Cardiac muscle cell (in vitro differentiated cells and primary cell): ENCODE measurements at regions not wholly inside any gene's neighbourhood (a gene's known extent, or its start where the extent isn't known, plus 50 kb on each side); places are given as distances from the start of the nearest gene placed in this dataset.
A peak's percentile ranks its signal among the peaks of the same experiment; 100 is the strongest.

Source experiments
- DNase-seq, 2 donors: peaks; one replicate each; pipeline versions ENCODE4 v3.0.0 to v3.0.0-alpha.2; 2010 to 2017; ENCODE audit warnings: low read depth in 1 of 2, low spot score in 1 of 2
- H3K27ac ChIP-seq: fragments of 200-600 bp; sonication (generic); 2 replicates; pipeline ENCODE4 v1.5.1; 2016
- H3K27me3 ChIP-seq: fragments of 200-600 bp; sonication (generic); 2 replicates; pipeline ENCODE4 v1.6.0; 2016; ENCODE audit warnings: control low read depth
- H3K36me3 ChIP-seq: fragments of 200-600 bp; sonication (generic); 2 replicates; pipeline ENCODE4 v1.5.1; 2016; ENCODE audit warnings: control low read depth
- H3K4me1 ChIP-seq: fragments of 200-600 bp; sonication (generic); 2 replicates; pipeline ENCODE4 v1.8.1; 2017; ENCODE audit warnings: low read depth, mild to moderate bottlenecking, mixed run types
- H3K4me3 ChIP-seq: fragments of 200-600 bp; sonication (generic); 2 replicates; pipeline ENCODE4 v1.5.1; 2016; ENCODE audit warnings: mild to moderate bottlenecking
- H3K9me3 ChIP-seq: fragments of 200-600 bp; sonication (generic); 2 replicates; pipeline ENCODE4 v1.5.1; 2017; ENCODE audit warnings: low read depth, mild to moderate bottlenecking, control low read depth
- TF ChIP-seq, protein P1 (sequence below): IDR thresholded peaks from 2 replicates; pipeline ENCODE4 v1.5.1; 2012; ENCODE audit warnings: low read depth, mild to moderate bottlenecking, low read length

DNA sequence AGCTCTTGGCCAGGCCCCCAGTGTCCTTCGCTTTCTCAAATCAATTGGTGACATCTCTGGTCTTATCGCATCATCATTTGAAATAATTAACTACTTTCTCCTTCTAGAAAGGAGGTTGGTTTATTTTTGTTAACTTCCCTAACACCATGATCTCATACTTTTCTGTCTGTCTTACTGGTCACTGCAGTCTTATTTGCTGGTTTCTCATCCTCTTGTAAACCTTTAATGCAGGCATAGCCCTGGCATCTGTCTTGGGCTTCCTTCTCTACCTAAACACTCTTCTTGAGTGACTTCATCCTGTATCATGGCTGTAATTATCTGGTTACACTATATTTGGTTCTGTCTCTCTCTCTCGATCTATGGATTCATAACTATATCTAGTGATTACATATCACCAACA, 152.8 kb downstream of the CYSLTR2 start:
- no peaks in the 10 kb centered on the region for H3K36me3 ChIP-seq
- H3K27me3 ChIP-seq: no peaks in the 10 kb centered on the region
- H3K4me1 ChIP-seq: no peaks in the 10 kb centered on the region
- TF ChIP-seq, protein P1, sequence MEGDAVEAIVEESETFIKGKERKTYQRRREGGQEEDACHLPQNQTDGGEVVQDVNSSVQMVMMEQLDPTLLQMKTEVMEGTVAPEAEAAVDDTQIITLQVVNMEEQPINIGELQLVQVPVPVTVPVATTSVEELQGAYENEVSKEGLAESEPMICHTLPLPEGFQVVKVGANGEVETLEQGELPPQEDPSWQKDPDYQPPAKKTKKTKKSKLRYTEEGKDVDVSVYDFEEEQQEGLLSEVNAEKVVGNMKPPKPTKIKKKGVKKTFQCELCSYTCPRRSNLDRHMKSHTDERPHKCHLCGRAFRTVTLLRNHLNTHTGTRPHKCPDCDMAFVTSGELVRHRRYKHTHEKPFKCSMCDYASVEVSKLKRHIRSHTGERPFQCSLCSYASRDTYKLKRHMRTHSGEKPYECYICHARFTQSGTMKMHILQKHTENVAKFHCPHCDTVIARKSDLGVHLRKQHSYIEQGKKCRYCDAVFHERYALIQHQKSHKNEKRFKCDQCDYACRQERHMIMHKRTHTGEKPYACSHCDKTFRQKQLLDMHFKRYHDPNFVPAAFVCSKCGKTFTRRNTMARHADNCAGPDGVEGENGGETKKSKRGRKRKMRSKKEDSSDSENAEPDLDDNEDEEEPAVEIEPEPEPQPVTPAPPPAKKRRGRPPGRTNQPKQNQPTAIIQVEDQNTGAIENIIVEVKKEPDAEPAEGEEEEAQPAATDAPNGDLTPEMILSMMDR: no peak
- no peaks in the 10 kb centered on the region for H3K9me3 ChIP-seq
- H3K27ac ChIP-seq: no peak overlapping the region
- DNase-seq: no peak
- H3K4me3 ChIP-seq: no peak overlapping the region

DNA sequence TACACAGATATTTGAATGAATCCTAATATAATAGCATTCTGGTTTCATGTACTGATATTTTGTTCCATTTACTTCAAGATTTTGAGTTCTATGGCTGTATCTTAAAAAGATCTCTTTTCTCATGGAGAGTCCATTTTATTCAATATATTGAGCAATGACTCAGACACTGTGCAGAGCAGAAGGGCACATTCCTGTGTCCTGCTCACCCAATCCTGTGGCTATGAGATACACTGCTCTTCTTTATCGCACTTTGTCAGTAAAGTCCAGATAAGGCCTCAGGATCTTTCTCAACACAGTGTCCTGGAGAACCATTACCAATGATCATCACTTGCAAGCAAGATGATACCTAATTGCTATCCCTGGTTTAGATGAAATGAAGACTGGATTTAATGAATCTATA, 155.0 kb downstream of the CYSLTR2 start:
- H3K9me3 ChIP-seq: no peaks in the 10 kb centered on the region
- H3K27ac ChIP-seq: no peak overlapping the region
- no peaks in the 10 kb centered on the region for H3K4me1 ChIP-seq
- H3K4me3 ChIP-seq: no peak overlapping the region
- peak in 1 of 2 donors; percentile 61 for DNase-seq
- TF ChIP-seq, protein P1: no peak
- H3K36me3 ChIP-seq: no peaks in the 10 kb centered on the region
- H3K27me3 ChIP-seq: no peaks in the 10 kb centered on the region

DNA sequence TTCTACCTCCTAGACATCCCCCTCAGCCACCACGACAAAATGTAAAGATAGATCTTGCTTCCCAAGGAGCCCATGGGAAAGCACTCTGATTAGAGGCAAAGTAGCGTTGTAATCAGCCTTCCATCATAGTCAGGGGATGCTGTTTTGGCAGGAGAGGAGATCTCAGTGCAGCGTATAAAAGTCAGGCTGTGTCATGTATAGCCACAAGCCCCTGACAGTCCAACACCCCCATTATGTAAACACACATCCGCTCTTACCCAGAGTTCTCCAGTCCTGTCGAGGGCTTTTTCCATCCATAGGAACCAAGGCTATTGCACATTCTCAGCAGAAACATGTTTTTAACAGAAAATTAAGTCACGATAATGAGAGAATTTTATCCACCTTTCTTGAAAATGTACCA, 156.3 kb downstream of the CYSLTR2 start:
- Histone ChIP-seq H3K4me1 (no peaks in the 10 kb centered on the region), H3K9me3 (no peaks in the 10 kb centered on the region), H3K36me3 (no peaks in the 10 kb centered on the region), H3K4me3 (no peak overlapping the region), H3K27me3 (no peaks in the 10 kb centered on the region), H3K27ac (no peak overlapping the region)
- no peak for DNase-seq
- TF ChIP-seq, protein P1: no peak

DNA sequence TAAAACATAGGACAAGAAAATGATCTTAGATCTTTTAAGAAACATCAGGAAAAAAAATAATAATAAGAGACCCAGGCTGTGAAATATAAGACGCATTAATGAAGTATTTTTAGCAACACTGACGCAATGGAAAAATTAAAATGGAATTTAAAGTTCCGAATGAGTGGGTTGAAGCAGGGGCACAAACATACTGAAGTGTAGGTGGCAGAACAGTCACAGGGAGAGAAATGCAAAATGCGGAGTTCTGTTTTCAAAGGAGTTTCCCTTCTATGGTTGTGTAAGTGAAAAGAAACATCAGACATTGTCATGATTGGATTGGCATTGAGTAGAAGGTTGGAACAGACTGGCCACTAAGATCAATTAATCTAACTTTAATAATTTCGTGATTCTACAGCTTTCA, 159.8 kb downstream of the CYSLTR2 start:
- no peak overlapping the region for H3K27ac ChIP-seq
- no peaks in the 10 kb centered on the region for H3K27me3 ChIP-seq
- no peak for DNase-seq
- no peaks in the 10 kb centered on the region for H3K4me1 ChIP-seq
- H3K4me3 ChIP-seq: no peak overlapping the region
- no peaks in the 10 kb centered on the region for H3K36me3 ChIP-seq
- no peaks in the 10 kb centered on the region for H3K9me3 ChIP-seq
- TF ChIP-seq, protein P1: no peak

DNA sequence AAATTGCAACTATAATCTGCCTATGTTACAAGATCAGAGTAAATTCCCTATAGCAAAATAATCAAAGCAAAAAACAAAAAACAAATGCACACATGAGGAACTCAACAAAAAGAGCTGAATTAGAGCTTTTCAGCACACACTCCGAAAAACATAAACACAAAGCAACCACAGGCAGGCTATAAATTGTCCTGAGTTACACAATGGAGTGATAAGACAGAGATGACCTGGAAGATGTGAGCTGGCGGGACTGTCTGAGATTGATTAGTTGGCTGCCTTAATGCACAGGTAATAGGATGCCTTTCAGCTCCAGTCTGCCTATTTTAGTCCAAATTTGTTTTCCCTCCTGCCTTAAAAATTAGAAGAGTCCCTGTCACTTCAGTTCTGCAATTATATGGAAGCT, 159.0 kb upstream of the FNDC3A start:
- no peaks in the 10 kb centered on the region for H3K27me3 ChIP-seq
- H3K27ac ChIP-seq: no peak overlapping the region
- no peaks in the 10 kb centered on the region for H3K4me1 ChIP-seq
- H3K9me3 ChIP-seq: no peaks in the 10 kb centered on the region
- no peak for DNase-seq
- H3K36me3 ChIP-seq: no peaks in the 10 kb centered on the region
- H3K4me3 ChIP-seq: no peak overlapping the region
- TF ChIP-seq, protein P1: no peak
